GM19455 (cell line): ENCODE measurements at regions not wholly inside any gene's neighbourhood (a gene's known extent, or its start where the extent isn't known, plus 50 kb on each side); places are given as distances from the start of the nearest gene placed in this dataset.

Experiments used
- ATAC-seq: cut with Tn5 transposase; IDR thresholded peaks from one replicate; pipeline ENCODE4 v1.9.1; 2021; ENCODE audit not compliant: unreplicated experiment

DNA sequence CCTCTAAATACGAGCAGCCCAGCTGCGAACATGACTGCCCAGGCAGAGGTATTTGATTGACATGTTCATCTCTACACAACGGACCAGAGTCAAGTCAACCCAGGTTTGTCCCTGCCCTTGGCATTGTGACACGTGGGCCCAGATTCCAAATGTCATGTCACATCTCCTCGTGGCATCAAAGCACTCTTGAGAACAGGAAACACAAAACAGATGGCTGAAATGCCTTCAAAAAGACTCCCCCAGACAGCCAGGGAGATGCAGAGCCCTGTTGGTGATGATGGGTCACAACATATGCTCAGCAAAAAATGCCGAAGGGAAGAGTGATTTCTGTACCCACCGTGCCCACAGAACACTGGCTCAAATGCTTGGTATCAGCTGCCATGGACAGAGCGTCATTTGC, 337.8 kb upstream of the DAB1 start:
- ATAC-seq = no peak

DNA sequence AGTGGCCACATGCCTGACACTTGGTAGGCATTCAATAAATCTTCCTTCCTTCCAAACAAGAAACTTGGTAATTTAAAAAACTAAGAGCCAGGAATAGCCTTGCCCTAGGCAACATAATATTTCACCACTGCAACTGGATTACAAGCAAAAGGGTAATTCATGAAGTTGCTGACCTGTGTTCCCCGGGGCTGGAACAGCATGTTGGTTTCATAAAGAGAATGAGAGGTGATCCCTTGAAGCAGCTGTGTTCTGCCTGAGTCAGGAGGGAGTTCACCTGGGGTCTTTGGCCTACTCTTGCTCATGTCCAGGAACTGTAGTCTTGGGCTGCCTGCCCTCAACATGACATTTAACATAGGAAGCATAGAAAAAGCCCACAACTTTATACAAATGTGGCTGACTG, 329.0 kb upstream of the DAB1 start:
- ATAC-seq = no peak

DNA sequence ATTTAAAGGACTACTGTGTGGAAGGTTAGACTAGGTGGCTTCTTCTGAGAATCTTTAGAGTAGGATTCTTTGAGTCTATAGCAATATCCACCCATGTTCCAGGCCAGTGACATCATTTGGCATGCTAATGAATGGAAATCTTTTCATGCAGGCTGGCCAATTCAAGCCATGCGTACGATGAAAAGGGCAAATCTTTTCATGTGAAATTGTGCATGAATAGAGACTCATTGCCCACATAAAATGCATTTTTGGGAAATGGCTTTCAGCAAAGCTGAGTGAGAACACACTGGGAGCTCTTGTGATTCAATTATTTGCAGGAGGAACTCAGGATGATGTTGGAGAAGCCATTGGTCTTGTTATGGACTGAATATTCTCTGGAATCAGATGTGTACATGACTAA, 324.9 kb upstream of the DAB1 start:
- ATAC-seq = no peak

DNA sequence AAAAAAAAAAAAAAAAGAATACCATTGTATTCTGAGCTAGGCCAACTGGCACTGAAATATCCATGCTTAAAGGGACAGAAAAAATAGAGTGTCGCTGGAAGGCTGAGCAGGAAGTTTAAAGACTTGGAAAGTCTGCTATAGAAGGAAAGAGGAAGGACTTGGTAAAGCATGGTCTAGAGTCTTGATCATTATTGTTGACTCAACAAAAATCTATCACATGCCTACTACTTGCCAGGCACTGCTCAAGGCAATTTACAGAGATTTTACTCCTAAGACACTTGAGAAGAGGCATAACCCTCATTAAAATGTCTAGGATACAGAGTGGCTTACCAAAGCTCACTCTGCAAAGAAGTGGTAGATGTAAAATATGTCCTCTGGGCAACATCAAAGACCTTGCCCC, 324.0 kb upstream of the DAB1 start:
- ATAC-seq = no peak

DNA sequence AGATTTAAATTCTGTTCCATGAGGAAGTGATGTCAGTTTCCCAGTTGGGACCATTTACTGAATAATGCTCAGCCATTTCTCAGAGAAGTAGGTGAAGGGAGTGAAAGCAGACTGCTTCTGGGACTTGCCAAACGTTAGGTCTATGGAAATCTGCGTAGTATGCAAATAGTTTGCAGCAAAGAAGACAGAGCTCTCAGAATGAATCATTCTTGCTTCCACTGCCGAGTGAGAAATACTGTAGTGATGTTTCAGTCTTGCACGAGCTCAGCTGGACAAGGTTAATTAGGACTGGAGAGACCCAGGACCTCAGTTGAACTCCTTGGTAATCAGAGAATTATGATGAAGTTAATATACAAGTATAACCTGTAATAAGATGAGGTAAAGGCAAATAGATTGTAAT, 317.7 kb upstream of the DAB1 start:
- peak; percentile 92 for ATAC-seq

DNA sequence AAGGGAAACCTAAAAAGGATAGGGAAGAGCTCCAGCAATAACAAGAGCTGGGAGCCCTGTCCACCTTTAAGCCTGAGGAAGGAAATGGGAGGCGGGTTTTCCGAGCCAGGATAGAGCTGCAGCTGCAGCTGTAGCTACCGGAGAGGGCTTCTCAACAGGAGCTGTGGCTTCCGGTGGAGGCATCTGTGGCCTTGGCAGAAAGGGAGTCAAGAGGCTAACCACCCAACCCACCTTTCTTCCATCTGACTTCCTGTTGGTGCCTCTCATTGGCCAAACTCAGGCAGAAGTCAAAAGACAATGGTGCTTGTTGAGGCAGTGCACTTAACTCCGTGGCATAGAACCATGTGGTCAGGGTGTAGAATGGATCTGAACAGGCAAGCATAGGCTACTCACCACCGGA, 313.1 kb upstream of the DAB1 start:
- no peak for ATAC-seq

DNA sequence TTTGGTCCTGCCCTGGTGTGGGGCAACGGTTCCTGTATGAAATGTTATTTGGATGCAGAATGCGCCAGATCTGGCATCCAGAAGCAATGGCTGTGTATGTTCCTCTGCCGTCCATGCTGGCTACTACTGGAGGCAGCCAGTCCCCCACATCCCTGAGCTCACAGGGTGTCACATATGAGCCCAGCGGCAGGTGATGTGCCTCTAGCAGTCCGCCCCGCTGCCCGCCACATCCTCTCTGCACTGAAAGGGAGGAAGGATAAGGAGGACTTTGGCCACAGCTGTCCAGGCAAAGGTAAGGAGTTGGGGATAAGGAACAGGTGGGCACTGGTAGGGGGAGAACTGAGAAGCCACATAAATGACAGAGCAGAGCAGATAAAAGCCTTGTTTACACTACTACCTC, 305.3 kb upstream of the DAB1 start:
- no peak for ATAC-seq

DNA sequence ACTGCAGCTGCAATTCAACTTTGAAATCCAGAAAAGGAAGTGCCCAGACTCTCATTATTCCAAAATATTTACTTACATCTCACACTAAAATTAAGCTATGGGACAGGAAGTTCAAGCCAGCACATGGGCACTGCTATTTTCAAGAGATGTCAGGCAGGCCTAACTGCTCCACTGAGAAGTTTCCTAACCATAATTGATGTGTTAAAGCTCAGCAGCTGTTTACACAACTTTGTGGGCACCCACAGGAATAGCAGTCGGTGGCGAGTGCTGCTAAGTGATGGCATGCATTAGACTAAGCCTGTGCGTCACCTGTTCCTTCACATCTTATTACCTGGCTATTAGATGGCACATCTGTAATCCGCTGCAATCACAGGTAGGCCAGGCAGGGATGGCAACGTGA, 303.3 kb upstream of the DAB1 start:
- ATAC-seq = no peak

DNA sequence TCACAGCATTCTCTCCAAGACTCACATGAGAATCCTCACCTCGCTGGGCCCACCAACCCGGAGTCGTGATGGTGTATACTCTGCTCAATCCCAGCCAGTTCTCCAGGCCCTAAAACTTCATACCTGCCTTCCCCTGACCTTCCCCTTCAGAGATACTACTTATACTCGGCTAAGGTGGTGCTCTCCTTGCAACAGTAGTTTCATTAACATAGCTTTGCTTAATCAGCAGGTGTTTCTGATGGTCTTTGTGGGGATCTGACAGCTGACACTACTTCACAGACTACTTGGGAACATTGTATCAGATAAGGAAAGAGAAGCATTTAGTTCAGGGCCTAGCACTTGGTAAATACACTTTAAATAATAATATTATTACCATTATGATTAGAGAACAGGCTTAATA, 301.5 kb upstream of the DAB1 start:
- ATAC-seq = no peak

DNA sequence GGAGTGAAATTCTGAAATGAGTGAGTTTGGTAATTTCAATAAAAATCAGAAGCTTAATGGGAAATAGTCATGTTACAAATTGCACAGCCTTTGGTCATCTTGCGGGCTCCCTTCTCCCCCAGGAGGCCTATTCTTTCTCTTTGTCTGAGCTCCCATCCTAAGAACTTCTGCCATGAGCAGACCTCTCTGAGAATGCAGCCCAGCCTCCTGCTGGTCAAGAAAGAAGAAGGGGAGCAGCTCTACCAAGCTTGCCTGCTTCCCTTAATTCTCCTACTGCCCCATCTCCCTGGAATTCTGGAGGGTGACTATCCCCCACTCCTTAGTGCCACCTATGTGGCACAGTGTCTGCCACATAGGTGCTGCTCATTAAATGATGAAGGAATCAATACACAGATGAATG, 300.7 kb upstream of the DAB1 start:
- no peak for ATAC-seq

DNA sequence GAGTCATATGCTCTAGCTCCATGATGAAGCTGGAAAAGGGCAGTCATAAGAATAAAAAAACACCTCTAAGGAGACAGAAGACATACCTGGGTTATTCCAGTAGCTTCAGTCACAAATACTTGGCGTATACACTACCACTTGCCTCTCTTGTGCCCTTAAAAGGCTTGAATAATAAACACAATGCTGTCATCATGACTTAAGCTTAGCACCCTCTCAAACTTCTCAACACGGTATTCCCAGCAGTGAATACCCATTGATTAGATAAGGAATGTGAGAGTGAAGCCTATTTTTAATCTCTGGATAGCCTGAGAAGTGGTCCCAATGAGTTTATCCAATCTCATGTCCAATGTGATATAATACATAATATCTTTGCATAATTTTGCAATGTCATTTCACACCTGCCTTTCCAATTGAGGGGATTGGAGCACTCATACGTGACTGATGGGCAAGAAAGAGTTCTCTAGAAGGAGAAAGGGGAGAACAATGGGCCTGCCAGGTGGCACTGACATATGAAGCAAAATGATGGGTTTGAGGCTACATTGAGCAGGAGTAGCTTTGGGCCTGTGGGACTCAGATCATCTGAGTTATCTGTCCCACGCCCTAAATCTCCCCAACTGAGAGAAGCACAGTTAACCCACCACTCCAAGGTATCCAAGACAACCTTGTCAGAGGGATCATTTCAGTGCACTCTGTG, 298.6 kb upstream of the DAB1 start:
- no peak for ATAC-seq

DNA sequence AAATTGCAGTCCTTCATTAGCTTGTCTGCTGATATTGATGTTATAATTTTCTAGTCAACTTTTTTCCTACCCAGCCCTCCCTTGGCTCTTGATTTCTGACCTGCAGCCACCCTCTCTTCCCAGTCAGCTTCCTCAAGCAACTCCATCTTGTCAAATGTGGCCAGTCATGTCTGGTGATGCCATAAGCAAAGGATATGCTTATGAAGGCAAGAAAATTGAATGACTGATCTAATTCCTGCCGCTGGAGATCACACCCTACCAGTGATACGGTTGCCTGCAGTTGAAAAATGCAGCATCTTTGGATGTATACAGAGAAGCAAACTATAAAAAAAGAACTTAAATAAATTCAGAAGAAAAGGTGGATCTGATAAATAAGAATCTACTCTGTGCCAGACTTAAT, 297.1 kb upstream of the DAB1 start:
- no peak for ATAC-seq

DNA sequence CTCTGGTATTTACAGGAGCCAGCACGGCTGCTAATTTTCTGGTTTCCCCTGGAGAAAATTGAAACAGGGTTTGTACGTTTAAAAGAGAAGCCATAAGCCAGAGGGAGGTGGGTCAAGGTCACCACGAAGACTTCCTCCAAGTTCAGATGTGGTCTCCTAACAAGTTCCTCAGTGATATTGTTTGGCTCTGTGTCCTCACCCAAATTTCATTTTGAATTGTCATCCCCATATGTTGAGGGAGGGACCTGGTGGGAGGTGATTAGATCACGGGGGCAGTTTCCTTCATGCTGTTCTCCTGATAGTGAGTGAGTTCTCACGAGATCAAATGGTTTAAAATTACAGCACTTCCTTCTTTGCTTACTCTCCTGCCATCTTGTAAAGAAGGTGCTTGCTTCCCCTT, 295.4 kb upstream of the DAB1 start:
- ATAC-seq = no peak

DNA sequence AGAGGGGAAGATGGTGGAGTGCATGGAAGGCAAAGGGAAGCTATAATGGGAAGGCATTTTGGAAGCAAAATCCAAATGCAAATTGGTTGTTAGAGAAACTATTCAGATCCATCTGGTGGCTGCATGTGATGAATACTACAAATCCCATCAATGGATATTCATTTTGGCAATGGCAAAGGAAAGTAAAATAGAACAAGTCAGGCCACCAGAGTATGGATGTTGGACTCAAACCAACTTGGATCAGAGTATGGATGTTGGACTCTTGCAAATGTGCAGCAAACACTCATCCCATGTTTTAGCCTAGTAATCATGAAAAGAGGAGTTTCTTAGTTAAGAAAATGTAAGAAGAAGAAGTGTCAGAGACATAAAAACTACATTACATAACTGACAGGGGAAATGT, 289.6 kb upstream of the DAB1 start:
- ATAC-seq = no peak

DNA sequence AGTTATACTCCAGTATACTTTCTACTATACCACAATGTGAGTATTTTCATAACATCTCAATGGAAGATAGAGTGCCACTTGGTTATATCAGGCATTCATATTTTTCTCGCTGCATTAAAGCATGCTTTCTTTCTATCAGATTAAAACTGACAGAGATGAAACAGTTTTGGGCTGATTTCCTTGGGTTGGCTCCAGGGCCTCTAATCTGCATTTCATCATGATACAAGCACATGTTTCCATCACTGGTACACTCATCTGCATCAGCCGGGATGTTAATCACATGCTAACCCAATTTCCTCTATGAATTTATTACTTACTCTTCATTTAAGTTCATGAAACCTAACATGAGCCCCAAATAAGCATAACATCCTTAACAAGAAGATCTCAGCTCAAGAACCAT, 289.0 kb upstream of the DAB1 start:
- no peak for ATAC-seq

DNA sequence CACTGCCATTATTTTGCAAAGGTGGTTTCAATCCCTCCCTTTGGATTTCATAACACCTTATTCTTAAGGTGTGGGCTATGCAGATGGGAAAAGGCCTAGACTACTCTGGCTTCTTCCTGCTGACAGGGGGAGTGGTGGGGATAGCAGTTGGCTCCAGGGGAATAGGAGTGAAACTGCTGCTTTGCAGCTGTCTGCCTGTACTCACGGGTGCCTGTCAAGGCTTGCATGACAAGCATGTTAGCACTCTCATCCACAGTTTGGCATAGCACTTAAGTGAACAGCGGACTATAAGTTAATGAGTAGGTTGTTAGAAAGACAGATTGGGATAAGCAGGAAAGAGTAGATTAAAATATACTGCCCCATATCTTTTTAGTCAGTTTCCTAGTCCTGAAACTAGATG, 287.5 kb upstream of the DAB1 start:
- no peak for ATAC-seq

DNA sequence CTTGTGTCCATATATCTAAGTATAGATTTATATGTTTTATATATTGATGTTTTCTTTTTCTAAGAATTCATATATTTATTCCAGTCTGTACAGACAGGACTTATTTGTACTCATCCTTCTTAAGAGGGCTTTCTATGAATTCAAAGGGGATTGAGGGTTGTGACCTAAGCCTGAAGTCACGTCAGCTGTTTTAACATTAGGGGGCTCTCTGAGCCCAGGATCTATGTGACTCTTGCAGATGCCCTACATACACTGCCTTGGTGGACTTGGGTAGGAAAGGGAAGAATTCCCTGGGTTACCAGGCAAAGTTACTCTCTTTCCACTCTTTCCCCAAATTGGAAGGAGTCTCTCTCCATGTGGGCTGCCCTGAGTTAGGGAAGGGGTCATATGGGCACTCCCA, 283.8 kb upstream of the DAB1 start:
- no peak for ATAC-seq

DNA sequence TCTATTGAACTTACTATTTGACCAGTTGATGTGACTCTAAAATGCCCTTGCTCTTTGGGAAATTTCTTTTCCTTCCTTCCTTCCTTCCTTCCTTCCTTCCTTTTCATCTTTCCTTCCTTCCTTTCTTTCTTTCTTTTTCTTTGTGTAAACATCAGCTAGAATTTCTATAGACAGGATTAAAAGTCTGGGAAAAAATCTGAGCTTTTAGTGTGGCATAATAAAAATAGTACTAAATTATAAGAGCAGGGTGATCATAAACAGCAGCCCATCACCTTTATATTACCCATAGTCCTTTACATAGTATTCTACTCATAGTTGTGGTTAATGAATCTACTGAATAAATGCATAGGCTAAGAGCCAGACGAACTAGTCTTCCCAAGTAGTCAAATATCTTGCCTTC, 281.0 kb upstream of the DAB1 start:
- no peak for ATAC-seq

DNA sequence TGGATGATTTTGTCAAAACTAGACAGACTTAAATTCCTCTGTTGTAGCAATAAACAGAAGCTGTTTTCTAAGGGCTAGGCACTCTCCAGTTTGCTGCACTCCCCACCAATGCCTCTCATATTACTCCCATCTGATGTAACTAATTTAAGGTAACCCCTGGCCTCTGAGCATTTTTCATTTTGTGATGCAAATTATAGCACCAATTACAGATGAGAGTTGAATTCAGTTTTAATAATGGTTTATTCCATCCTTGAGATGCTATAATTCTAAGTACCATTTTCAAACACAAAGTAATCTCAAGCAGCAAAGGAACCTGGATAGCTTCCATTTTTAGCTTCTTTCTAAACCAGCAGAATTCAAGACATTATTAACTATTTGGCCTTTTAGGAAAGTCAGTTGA, 280.4 kb upstream of the DAB1 start:
- no peak for ATAC-seq

DNA sequence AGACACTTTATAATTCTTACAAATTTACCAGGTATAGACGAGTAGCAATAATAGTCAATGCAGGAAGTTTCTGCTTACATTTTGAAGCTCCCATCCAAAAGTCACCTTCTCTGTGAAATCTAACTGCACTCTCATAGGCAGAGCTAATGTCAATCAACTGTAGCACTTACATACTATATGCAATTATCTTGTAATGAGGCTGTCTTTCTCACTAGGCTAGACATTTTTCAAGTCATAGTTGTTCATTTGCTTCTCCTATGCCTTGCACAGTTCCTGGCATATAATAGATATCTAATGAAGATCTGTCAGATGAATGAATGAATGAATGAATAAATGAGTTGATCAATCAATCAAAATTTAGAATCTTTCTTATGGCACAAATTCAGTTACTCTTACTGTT, 273.0 kb upstream of the DAB1 start:
- ATAC-seq = no peak

DNA sequence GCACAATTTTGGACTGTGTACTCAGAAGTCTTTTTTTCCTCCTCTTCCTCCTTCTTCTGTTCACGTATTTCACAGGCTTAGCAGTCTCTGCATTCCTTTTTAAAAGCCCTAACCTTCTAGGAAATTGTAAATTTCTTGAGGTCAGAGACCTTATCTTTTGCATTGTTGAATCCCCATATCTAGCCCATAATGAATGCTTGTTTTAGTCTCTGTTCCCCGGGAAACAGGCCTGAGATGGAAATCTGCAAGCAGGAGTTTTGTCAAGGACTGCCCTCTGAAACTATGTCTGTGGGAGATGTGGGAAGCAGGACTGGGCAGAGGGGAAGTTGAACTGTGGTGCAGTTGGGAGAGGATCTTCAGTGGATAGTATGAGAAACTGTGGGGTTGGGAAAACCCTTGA, 272.2 kb upstream of the DAB1 start:
- no peak for ATAC-seq

DNA sequence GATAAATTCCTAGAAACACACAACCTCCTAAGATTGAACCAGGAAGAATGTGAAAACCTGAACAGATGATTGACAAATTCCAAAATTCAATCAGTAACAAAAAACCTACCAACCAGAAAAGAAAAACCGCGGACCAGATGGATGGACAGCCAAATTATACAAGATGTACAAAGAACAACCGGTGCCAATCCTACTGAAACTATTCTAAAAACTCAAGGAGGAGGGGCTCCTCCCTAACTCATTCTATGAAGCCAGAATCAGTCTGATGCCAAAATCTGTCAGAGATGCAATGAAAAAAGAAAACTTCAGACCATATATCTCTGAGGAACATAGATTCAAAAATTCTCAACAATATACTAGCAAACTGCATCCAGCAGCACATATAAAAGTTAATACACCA, 262.4 kb upstream of the DAB1 start:
- no peak for ATAC-seq

DNA sequence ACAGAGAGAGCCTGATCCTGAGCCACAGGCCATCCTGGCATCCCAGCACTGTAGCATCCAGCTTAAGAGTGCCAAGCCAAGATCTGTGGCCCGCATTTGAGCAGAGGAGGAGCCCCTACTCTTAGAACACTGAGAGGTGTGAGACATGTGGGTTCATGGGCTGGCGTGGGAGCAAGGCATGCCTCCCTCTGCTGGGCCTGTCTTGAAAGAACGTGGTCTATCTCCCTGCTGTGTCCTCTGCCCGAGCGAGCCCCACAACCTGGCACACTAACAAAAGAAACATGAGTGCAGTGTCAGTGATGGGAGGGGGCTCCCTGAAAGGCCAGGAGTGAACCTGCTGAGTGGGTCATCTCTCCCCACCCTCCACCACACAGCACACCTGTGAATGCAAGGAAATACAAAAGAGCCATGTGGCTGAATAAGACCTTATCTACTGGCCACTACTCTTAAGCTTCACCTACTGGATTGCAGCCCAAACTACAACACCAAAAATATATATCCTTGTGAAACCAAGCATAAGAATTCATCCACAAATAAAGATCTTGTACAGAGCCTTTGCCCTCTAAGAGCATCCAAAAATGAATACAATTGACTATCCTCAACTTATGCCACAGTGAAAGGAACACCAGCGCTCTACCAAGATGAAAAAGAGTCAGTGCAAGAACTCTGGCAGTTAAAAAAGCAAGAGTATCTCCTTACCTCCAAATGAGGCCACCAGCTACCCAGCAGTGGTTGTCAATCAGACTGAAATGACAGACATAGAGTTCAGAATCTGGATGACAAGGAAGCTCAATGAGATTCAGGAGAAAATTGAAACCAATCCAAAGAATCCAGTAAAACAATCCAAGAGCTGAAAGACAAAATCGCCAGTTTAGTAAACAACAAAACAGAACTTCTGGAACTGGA, 259.4 kb upstream of the DAB1 start:
- no peak for ATAC-seq
